HG03135 (cell line): ENCODE measurements at regions not wholly inside any gene's neighbourhood (a gene's known extent, or its start where the extent isn't known, plus 50 kb on each side); places are given as distances from the start of the nearest gene placed in this dataset.

ENCODE experiments used
- ATAC-seq: cut with Tn5 transposase; IDR thresholded peaks from one replicate; pipeline ENCODE4 v1.9.1; 2021; ENCODE audit warnings: mild to moderate bottlenecking, moderate library complexity; ENCODE audit not compliant: unreplicated experiment

DNA sequence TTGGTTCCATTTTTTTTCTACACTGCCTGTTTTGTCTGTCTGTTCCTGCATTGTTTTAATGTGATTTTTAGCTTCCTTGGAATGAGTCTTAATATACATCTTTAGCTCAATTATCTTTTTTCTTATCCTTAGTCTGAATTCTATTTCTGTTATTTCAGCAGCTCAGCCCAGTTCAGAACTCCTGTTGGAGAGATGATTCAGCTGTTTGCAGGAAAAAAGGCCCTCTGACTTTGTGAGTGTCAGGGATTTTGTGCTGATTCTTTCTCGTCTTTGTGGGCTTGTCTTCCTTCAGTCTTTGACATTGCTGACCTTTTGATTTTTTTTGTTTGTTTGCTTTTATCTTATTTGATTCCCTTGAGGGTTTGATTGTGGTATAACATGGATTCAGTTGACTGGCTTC, 343.2 kb upstream of the TRAM1L1 start:
- no peak for ATAC-seq

DNA sequence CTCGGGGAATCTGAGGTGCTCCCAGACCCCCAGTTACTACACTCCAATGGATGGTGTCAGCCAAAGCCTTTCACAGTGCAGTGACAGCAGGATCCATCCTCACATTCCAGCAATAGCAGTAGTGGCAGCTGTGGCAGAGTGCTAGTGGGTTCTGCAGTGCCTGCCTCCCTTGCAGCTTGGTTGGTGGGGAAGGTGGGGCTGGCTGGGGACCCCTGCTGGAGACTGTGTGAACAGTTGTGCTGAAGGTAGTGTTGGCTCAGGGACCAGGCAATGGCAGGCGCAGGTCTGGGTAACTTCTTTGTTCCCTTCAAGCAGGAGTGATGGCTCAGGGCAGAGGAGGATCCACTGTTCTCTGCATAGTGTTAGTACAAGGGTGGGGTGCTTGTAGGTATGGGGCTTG, 343.7 kb upstream of the TRAM1L1 start:
- no peak for ATAC-seq

DNA sequence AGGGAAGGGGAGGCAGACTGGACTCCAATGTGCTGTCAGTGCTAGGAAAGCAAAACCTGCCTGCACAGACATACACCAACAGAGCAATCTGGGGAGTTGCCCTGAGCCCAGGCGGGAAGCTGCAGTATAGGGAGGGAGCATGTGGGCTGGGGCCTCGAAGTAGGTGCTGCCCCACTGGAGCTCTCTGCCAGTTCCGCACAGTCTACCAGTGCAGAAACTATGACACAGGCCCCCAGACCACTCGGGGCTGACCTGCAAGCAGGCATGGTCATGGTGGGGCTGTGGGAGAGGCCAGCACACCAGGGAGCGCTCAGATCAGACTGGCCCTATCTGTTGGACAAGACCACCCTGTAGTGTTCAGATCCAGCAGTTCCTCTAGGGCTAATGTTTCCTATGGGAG, 344.1 kb upstream of the TRAM1L1 start:
- no peak for ATAC-seq

DNA sequence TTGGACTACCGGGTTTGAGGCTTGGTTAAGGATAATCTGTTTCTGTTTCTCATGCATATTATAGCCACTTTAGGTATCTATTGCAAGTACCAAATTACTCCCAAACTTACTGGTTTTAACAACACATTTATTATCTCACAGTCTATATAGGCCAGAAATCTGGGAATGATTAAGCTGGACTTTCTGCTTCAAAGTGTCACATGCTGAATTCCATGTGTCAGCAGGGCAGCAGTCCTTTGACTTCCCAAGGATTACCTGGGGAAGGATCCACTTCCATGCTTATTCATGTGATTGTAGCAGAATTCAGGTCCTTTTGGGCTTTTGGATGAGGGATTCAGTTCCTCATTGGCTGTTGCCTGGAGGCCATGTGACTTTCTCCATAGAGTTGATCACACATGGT, 349.0 kb upstream of the TRAM1L1 start:
- ATAC-seq: no peak

DNA sequence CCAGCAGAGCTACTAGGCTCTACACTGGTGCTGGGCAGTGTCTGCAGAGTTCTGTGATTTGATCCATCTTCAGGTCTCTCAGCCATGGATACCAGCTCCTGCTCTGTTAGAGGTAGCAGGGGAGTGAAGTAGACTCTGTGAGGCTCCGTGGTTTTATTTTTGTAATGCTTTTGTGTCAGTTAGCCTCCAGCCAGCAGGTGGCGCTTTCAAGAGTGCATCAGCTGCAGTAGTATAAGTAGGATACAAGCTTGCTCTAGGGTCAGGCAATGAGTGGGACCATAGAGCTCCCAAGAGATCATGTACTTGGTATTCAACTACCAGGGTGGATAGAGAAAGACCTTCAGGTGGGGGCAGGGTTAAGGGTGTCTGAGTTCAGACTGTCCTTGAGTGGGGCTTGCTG, 362.5 kb upstream of the TRAM1L1 start:
- ATAC-seq: no peak

DNA sequence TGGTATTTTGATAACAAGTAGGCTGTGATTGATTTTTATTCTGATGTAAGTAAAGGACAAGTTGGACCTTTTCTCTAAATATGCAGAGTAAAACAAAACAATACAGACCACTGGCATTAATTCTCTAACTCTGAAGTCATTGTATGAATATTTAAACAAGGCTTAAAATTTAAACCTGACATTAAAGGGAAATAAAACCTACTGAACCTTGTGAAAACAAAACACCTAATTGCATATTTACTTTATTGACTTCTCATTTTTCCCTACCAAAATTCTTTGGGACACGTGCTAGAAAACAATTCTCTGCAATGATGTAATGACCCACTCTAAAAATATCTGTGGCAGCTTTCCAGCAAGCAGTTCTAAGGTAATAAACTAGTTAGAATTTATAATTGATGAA, 369.7 kb upstream of the TRAM1L1 start:
- ATAC-seq: no peak

DNA sequence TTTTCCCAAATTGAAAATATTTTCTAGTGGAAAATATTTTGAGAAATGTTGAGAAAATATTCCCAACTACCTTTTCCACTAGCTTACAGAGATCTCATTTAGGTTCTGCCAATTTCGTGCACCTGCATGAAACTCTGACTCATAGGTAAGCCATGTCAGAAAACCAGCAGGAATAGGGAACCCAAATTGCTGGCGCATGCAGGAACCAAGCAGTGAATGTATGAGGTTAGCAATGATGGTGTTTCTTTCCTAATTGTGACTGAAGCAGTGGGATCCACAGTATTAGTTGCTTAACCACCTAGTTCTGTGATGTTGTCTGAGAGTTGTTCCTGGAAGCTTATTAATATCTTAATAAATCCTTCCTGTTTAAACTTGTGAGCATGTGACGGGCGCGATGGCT, 381.0 kb upstream of the TRAM1L1 start:
- no peak for ATAC-seq

DNA sequence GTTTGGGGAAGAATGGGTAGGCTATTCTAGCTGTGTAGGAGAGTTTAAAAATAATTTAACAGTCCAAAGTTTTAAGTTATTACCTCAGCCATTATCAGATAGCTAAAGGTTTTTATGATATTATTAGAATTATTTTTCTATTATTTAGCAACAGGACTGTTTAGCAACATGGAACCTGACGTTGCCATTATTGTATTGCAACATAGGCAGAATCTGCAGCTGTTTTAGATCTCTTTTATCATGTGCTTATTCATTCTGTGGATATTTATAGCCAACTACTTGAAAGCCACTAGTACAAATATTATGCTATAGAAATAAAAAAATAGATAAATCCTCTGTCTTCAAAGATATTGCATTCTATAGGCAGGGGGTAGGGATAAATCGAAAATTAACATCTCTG, 382.0 kb upstream of the TRAM1L1 start:
- no peak for ATAC-seq

DNA sequence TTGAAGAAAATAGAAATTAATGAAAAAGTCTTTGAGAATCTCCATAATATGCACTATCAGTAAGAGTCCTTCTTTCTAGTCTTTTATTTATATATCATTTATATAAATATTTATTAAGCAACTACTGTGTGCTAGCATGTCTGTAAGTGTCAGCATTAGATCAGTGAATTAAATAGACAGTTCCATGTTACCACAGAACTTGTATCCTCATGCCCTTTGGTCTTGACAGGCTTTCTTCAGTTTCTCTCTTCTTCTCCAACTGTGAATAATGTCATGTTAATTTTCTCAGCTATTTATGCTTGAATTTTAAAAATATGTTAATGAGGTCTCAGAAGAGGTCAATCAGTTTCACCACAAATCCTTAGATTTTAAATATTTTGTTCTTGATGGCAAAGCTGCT, 389.6 kb upstream of the TRAM1L1 start:
- no peak for ATAC-seq

DNA sequence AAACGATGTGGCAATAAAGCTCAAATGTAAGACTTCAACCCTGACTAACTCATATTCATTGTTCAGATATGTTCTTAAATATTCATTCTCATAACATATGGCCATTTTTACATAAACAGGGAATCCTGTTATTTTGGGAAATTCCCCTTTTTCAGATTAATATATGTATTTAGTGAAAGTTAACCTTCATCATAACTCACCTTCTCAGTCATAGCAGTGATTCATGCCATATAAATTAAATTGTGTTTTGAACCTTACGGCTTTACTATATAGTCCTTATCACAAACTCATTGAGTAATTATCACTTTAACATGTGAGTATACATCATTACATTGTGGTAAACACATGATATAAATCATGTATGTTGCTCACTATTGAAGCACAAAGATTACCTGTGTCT, 392.5 kb upstream of the TRAM1L1 start:
- ATAC-seq: no peak

DNA sequence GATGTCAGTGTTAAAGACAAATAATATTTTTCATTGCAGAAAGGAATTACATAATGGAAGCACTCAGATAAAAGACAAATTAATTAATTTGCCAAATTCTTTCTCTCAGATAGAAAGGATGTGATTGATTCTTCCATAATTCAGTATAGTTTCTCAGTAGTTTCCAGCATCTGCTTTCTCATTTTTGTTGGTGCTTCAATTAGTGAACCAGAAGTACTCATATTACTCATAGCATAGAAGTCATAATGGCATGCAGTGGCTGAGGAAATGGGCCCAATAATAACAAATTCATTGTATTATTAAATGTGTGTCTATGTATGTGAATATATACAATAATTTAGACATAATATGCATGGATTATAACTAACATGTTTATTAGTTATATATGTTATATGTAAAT, 393.3 kb upstream of the TRAM1L1 start:
- ATAC-seq: no peak

DNA sequence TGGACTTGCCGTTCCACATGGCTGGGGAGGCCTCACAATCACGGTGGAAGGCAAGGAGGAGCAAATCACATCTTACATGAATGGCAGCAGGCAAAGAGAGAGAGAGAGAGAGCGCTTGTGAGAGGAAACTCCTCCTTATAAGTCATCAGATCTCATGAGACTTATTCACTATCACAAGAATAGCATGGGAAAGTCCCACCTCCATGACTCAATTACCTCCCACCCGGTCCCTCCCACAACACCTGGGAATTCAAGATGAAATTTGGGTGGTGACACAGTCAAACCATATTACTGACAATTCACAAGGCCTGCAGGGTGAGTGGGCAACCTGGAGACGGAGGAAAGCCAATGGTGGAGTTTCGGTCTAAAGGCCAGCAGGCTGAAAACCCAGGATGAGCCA, 394.3 kb upstream of the TRAM1L1 start:
- no peak for ATAC-seq

DNA sequence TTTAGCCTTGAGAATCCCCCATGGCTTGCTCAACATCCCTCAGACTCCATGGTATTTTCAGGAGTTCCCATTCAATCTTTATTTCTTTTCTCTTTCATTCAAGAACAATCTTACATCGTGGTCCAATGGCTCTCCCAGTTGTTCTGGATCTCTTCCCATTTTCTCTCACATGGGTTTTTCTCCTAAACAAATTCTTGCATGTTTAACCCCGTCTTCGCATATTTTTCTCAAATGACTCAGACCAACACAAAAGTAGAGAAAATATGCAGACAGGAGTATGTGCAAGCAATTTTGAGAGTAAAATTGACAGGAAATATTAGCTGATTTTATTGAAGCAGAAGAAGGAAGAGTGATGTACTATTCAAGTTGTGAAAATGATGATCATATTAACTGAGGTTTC, 396.4 kb upstream of the TRAM1L1 start:
- no peak for ATAC-seq

DNA sequence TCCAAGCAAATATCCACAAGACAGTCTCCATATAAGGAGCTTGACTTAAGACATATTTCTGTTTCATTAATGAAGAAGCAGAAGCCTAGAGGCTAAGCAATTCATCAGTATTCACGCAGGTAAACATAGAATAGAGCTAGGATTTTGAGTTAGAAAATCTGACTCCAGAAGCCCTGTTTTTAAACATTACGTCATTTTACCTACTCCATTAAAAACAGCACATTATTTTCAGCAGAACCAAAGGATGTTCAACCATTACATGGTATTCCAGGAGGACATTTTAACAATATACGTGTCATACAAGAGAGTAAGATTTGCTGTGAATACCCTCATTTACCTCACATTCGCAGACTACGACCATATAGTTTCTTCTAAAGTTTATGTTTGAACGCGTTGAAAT, 403.3 kb upstream of the TRAM1L1 start:
- ATAC-seq: no peak

DNA sequence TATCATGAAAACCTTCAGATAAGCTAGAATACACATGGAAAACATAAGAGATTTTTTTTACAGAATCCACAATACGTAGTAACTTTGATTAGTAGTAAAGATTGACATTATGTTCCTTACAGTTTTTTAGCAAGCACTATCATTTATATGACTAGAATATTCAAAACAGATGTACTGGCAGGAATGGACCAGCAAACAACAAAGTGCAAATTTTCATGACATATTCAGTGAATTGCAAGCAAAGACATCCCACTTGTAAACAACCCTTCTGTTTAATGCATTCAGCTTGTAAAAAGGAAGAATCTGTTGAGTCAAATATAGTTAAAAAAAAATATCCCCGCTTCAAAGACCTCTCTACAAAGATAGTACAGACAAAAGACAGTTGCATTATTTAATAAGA, 403.7 kb upstream of the TRAM1L1 start:
- ATAC-seq: no peak

DNA sequence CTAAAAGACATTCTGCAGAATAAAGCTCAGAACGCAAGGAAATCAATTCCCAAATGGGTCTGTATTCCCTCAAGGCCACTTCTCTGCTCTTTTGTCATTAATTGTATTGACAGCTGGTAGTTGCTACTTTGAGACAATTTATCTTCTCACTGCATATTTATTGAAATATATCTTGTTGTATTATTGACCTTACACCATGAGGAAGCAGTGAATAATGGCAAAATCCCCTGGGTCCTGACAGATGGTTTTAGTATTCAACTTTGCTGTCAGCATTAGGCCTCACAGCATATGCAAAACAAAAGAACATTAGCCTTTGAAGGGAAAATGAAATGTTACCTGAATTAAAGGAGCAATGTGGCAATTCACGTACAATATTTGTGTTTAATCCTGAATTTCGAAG, 406.1 kb upstream of the TRAM1L1 start:
- ATAC-seq: no peak

DNA sequence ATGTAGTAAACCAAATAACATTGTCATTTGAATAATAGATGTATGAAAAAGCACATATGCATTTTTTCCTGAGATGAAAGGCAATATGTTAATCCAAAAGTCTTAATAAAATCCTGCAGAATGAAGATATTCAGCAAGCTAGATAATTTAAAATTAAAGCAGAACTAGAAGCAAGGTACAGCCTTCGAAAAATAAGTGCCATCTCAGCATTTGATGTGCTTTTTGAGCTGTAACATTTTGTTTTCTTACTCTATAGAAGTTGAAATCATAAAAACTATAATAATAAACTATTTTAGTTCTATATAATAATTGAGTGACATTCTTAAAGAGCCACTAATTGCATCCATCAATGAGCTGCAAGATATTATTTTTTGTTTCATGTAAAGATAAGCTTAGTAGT, 410.4 kb upstream of the TRAM1L1 start:
- no peak for ATAC-seq

DNA sequence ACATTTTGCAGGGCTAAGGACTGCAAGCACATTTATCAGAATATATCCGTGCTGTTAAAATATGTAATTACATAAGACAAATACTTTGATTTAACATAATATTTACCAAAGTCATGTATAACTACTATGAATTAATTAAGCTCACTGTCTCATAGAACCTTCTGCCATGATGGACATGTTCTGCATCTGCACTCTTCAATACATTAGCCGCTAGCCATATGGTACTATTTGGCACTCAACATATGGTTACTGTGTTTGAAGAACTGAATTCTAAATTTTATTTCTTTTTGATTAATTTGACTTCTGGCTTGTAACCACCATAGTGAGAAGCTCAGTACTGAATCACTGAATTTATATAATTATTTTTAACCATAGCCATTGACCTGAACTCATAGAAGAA, 427.0 kb upstream of the TRAM1L1 start:
- no peak for ATAC-seq

DNA sequence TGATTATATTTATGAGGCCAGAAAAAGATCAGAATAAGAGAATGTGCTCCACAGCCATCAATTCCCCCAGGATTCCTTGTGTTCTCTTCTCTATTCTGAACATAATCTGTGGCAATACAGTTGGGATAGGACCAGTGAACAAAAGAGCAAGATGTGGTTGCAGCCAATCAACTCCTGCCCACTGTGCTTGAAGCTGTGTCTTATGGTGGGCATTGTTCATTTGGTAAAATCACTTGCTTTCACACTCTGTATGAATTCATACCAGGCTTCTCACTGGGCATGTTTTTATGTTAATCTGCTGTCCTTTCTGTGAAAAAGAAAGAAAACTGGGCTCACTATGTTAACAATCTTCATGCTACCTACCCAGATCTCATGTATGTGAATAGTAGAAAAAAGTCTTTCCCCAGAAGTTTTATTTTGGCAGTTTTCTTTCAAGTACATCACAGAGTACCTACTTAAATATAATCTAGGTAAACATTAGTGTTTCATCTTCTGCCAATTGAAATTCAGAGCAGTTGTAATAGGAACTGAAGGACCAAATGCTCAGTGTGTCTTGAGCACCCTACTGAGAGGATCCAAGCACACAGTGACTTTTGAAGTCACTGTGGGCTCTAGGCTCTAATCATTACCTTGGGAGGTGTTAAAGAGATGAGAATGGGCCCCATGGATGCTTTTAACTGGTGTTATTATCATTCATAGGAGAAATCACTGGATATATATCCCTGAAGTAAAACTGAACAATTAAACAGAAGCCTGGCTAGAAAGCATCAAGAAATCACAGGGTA, 429.2 kb upstream of the TRAM1L1 start:
- ATAC-seq: no peak

DNA sequence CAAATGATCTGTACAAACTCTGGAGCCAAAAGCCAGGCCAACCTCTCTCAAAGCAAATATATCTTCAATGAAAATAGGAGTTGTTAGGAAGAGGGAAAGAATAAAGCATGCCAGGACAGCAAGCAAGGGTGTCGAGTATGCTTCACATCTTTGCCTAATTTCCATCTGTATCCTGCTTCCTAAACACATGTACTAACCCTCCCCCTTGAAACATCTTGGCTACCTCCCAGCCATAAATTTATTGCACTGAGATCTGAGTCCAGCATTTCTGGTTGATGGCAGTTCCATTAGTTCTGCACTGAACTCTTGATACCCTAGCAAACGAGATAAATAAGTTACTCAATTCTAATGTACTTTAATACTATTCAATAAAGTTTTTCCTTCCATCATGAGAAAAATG, 430.5 kb upstream of the TRAM1L1 start:
- ATAC-seq: no peak

DNA sequence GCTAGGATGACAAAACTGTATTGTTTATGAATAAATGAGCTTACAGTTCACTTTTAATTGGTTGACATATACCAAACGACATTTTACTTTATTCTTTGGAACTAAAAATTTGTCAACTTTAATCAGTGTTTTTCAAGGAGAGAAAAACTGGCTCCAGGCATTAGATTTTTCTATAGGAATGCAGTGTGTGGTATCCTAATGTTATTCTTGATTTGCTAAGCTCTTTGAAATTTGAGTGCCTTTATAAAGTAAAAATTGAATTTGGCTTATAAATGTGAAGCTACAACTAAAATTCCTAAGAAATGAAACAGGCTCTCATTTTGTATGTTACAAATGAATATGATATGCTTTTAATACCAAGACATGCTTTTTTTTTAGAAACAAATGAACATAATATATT, 442.2 kb upstream of the TRAM1L1 start:
- ATAC-seq: no peak

DNA sequence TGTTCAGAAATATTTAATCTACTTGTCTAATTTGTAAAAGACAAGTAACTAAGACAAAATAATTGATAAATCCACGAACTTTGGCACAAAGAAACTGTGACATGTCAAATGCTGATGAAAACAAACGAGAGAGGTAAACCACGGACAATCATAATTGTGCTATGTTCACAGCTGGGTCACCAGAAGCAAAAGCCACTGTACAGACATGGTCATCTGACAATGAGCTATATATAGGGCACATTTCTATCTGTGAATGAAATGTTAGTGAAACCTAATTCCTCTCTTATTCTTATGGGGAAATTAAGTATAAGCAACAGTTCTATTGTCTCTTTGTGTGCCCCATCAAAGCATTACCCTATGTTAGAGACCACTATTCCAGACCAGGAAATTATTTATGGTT, 444.0 kb upstream of the TRAM1L1 start:
- no peak for ATAC-seq

DNA sequence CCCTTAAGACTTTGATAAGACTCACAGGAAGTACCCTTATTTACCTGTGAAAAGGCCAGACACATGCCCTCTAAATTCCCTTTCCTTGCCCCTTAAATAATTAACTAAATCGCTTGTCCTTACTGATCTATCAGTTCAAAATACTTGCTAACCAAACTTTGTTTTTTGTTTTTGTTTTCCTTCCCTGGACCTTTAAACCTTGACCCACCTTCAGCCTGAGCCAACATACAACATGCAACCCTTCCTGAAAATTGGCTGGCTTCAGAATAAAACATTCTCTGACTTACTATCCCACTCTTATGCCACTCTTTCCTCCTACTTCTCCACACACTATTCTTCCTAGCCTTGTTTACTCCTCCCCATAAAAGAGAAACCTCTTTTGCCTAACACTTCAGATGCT, 448.1 kb upstream of the TRAM1L1 start:
- no peak for ATAC-seq
